PC-3 (cell line): ENCODE measurements at regions not wholly inside any gene's neighbourhood (a gene's known extent, or its start where the extent isn't known, plus 50 kb on each side); places are given as distances from the start of the nearest gene placed in this dataset.

ENCODE experiments used
- ATAC-seq: fragments of 200-7000 bp; cut with Tn5 transposase; 2 replicates; pipeline ENCODE4 v1.9.1; 2020; ENCODE audit warnings: mild to moderate bottlenecking, moderate library complexity
- BruUV-seq: library from RNA; stranded (reverse); fragments of 400-500 nt; replicated peaks from 2 replicates; lab custom pipeline; 2021; lab: Mats Ljungman, UMichigan
- CTCF ChIA-PET: fragments of 300-600 bp; sonication (Branson Sonifier 250); formaldehyde crosslinking; loops from one replicate; lab custom pipeline; 2022; ENCODE audit warnings: antibody characterized with exemption; lab: Charles Lee
- POLR2A ChIA-PET: fragments of 300-600 bp; sonication (Branson Sonifier 250); formaldehyde crosslinking; loops from one replicate; lab custom pipeline; 2022; ENCODE audit warnings: antibody characterized with exemption; ENCODE audit not compliant: unreplicated experiment; lab: Charles Lee
- DNase-seq: peaks from one replicate; pipeline ENCODE4 v3.0.0-alpha.2; 2015
- H2AFZ ChIP-seq: fragments of 300-600 bp; sonication (generic); 2 replicates; pipeline ENCODE4 v1.6.0; 2016; ENCODE audit warnings: antibody characterized with exemption, low read length
- H3F3A ChIP-seq: fragments of 300-600 bp; sonication (generic); one replicate; pipeline ENCODE4 v1.6.0; 2017; ENCODE audit warnings: antibody characterized with exemption, low read length, control low read depth, mild to moderate bottlenecking; ENCODE audit not compliant: unreplicated experiment
- H3K27ac ChIP-seq: fragments of 300-600 bp; sonication (generic); 2 replicates; pipeline ENCODE4 v1.5.1; 2016; ENCODE audit warnings: mild to moderate bottlenecking, low read length
- H3K27me3 ChIP-seq: fragments of 300-600 bp; sonication (generic); 2 replicates; pipeline ENCODE4 v1.6.1; 2016; ENCODE audit warnings: low read length, mixed read lengths
- H3K36me3 ChIP-seq: fragments of 300-600 bp; sonication (generic); 2 replicates; pipeline ENCODE4 v1.6.1; 2016; ENCODE audit warnings: low read depth, mixed run types, low read length, mixed read lengths
- H3K4me1 ChIP-seq: fragments of 300-600 bp; sonication (generic); 2 replicates; pipeline ENCODE4 v1.5.1; 2016; ENCODE audit warnings: low read length; ENCODE audit not compliant: insufficient read depth
- H3K4me2 ChIP-seq: fragments of 300-600 bp; sonication (generic); 2 replicates; pipeline ENCODE4 v1.6.0; 2016; ENCODE audit warnings: low read length
- H3K4me3 ChIP-seq: fragments of 300-600 bp; sonication (generic); 2 replicates; pipeline ENCODE4 v1.5.1; 2016; ENCODE audit warnings: mild to moderate bottlenecking, low read length, mixed read lengths
- H3K79me2 ChIP-seq: fragments of 300-600 bp; sonication (generic); 2 replicates; pipeline ENCODE4 v1.6.1; 2017; ENCODE audit warnings: low read length, mixed read lengths
- H3K9ac ChIP-seq: fragments of 300-600 bp; sonication (generic); 2 replicates; pipeline ENCODE4 v1.6.0; 2016; ENCODE audit warnings: mild to moderate bottlenecking, low read length
- H3K9me2 ChIP-seq: fragments of 300-600 bp; sonication (generic); replicated peaks from 2 replicates; pipeline ENCODE4 v1.6.1; 2016; ENCODE audit warnings: mixed run types, low read length, mixed read lengths
- H3K9me3 ChIP-seq: fragments of 300-600 bp; sonication (generic); 2 replicates; pipeline ENCODE4 v1.6.1; 2016; ENCODE audit warnings: low read length, mixed read lengths
- H4K20me1 ChIP-seq: fragments of 300-600 bp; sonication (generic); 2 replicates; pipeline ENCODE4 v1.6.1; 2016; ENCODE audit warnings: low read length, mixed read lengths
- EZH2 ChIP-seq: fragments of 300-600 bp; sonication (generic); IDR thresholded peaks from one replicate; pipeline ENCODE4 v1.6.1; 2017; ENCODE audit warnings: antibody characterized with exemption, mild to moderate bottlenecking, low read length; ENCODE audit not compliant: unreplicated experiment
- EZH2phosphoT487 ChIP-seq: fragments of 300-600 bp; sonication (generic); IDR thresholded peaks from 2 replicates; pipeline ENCODE4 v1.6.1; 2018; ENCODE audit warnings: mild to moderate bottlenecking, antibody characterized with exemption, low read length, borderline replicate concordance
- intact Hi-C: fragments of 100-400 bp; cut with micrococcal nuclease; formaldehyde crosslinking; loops from 2 replicates; pipeline ENCODE4 v1.9.0; 2023
- TF ChIP-seq, protein P1 (sequence below): fragments of 300-600 bp; sonication (generic); conservative IDR thresholded peaks from 2 replicates; pipeline ENCODE4 v1.5.1; 2017; ENCODE audit warnings: antibody characterized with exemption, low read depth, mild to moderate bottlenecking, low read length

DNA sequence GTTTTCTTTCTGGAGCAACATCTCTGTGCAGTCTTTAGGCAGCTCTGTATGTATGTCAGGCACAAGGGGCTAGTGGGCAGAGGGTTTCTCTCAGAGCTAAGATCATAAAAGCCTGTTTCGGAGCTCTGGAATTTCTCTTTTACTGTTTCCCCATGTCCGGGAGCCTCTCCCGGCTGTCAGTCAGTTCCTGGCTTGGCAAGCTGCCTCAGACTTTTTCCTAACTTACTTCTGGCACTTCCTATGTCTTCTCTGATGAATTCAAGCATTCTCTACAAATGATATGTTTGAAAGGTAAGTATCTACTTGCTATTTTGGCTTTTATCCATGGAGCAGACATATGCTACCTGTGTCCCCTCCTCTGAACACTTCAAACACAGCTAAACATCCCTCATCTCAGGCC is 129.3 kb upstream of the PGRMC2 start:
- Histone ChIP-seq H3K27ac (no peak overlapping the region), H3K9ac (no peak overlapping the region), H3K27me3 (no peaks in the 10 kb centered on the region), H3K4me1 (peaks cover 8% of the 10 kb centered on the region; the same call in 1 of the 2 replicates), H3K79me2 (no peaks in the 10 kb centered on the region), H2AFZ (peak overlapping the region; percentile 87), H4K20me1 (no peaks in the 10 kb centered on the region), H3K9me2 (no peaks in the 10 kb centered on the region), H3K9me3 (no peaks in the 10 kb centered on the region), H3K4me3 (no peak overlapping the region), H3K36me3 (no peaks in the 10 kb centered on the region), H3K4me2 (peak overlapping the region; percentile 53), H3F3A (no peaks in the 10 kb centered on the region)
- ATAC-seq (peak; percentile 56), DNase-seq (peak; percentile 39)
- TF ChIP-seq EZH2phosphoT487 (no peak), EZH2 (no peak)
- TF ChIP-seq, protein P1, sequence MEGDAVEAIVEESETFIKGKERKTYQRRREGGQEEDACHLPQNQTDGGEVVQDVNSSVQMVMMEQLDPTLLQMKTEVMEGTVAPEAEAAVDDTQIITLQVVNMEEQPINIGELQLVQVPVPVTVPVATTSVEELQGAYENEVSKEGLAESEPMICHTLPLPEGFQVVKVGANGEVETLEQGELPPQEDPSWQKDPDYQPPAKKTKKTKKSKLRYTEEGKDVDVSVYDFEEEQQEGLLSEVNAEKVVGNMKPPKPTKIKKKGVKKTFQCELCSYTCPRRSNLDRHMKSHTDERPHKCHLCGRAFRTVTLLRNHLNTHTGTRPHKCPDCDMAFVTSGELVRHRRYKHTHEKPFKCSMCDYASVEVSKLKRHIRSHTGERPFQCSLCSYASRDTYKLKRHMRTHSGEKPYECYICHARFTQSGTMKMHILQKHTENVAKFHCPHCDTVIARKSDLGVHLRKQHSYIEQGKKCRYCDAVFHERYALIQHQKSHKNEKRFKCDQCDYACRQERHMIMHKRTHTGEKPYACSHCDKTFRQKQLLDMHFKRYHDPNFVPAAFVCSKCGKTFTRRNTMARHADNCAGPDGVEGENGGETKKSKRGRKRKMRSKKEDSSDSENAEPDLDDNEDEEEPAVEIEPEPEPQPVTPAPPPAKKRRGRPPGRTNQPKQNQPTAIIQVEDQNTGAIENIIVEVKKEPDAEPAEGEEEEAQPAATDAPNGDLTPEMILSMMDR: no peak
- ChIA-PET CTCF (no interaction called here), POLR2A (no interaction called here)
- intact Hi-C loops: no loop called here
- BruUV-seq: no TSS peak

DNA sequence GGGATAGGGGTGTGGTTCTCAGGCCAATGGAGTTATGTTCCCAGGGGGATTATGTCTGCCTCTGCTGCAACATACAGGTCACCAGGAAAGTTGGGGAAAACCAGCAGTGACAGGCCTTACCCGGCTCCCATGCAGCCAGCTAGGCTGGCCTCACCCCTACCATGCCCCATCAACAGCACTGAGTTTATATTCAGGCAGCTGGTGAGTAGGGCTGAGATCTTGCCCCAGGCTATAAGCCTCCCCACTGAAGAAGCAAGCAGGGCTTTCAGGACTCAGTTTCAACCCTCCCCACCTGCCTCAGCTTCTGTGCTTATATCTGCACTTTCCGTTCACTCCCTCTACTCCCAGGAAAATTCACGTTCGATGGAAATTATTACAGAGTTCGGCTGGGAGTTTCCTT is 122.4 kb upstream of the PGRMC2 start:
- TF ChIP-seq, protein P1: no peak
- TF ChIP-seq EZH2phosphoT487 (no peak), EZH2 (no peak)
- BruUV-seq: no TSS peak
- H3K9me2 ChIP-seq: no peaks in the 10 kb centered on the region
- no peaks in the 10 kb centered on the region for H3K36me3 ChIP-seq
- H3K4me1 ChIP-seq: no peaks in the 10 kb centered on the region
- no peak overlapping the region for H3K9ac ChIP-seq
- ChIA-PET POLR2A (no interaction called here), CTCF (no interaction called here)
- no peaks in the 10 kb centered on the region for H3K27me3 ChIP-seq
- no peak overlapping the region for H3K4me2 ChIP-seq
- no peak overlapping the region for H3K27ac ChIP-seq
- no peaks in the 10 kb centered on the region for H4K20me1 ChIP-seq
- H3K79me2 ChIP-seq: no peaks in the 10 kb centered on the region
- H3K9me3 ChIP-seq: no peaks in the 10 kb centered on the region
- H3F3A ChIP-seq: no peaks in the 10 kb centered on the region
- intact Hi-C loops: no loop called here
- no peak overlapping the region for H2AFZ ChIP-seq
- ATAC-seq (no peak), DNase-seq (no peak)
- H3K4me3 ChIP-seq: no peak overlapping the region

DNA sequence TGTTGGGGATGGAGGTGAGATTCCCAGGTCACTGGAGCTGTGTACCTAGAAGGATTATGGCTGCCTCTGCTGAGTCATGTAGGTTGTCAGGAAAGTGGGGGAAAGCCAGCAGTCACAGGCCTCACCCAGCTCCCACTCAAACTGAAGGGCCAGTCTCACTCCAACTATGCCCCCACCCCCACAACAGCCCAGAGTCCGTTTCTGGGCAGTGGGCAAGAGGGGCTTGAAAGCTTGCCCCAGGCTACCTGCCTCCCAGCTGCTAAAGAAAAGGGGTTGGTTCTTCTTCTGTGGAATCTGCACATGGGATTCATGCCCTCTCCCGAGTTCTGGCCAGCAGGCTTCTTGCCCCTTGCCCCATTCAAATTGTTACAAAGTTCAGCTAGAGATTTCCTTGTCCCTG is 116.0 kb upstream of the PGRMC2 start:
- POLR2A ChIA-PET: no interaction called here

More for the DNA sequence above, 116.0 kb upstream of the PGRMC2 start:
- intact Hi-C loops: no loop called here
- H4K20me1 ChIP-seq: no peaks in the 10 kb centered on the region
- no TSS peak for BruUV-seq
- no peak overlapping the region for H3K4me2 ChIP-seq
- ATAC-seq (no peak), DNase-seq (no peak)
- H3K9me2 ChIP-seq: no peaks in the 10 kb centered on the region
- TF ChIP-seq EZH2 (no peak), EZH2phosphoT487 (no peak)
- TF ChIP-seq, protein P1: no peak
- no peaks in the 10 kb centered on the region for H3K79me2 ChIP-seq
- H3K4me1 ChIP-seq: no peaks in the 10 kb centered on the region
- no peak overlapping the region for H3K4me3 ChIP-seq
- H3K9me3 ChIP-seq: no peaks in the 10 kb centered on the region
- CTCF ChIA-PET: no interaction called here
- no peaks in the 10 kb centered on the region for H3F3A ChIP-seq
- no peak overlapping the region for H3K9ac ChIP-seq
- H3K27me3 ChIP-seq: no peaks in the 10 kb centered on the region
- H2AFZ ChIP-seq: no peak overlapping the region
- no peak overlapping the region for H3K27ac ChIP-seq
- H3K36me3 ChIP-seq: no peaks in the 10 kb centered on the region
